K562 (cell line): ENCODE measurements at regions not wholly inside any gene's neighbourhood (a gene's known extent, or its start where the extent isn't known, plus 50 kb on each side); places are given as distances from the start of the nearest gene placed in this dataset.

Experiments used
- CTBP1 ChIP-seq: fragments of 450-650 bp; IDR thresholded peaks from 2 replicates; pipeline ENCODE4 v1.6.1; 2016; ENCODE audit warnings: borderline replicate concordance
- HEY1 ChIP-seq: fragments of 250-450 bp; sonication (Bioruptor Pico); IDR thresholded peaks from 2 replicates; pipeline ENCODE4 v1.5.0; 2020; ENCODE audit warnings: mild to moderate bottlenecking, moderate library complexity, borderline replicate concordance
- LEF1 ChIP-seq: fragments of 450-650 bp; IDR thresholded peaks from 2 replicates; pipeline ENCODE4 v1.6.1; 2016; ENCODE audit warnings: mild to moderate bottlenecking
- MAZ ChIP-seq, 2 experiments: fragments of 450-650 bp in 1 of 2; sonication (generic) in 1 of 2; formaldehyde crosslinking; IDR thresholded peaks in 1 of 2; conservative IDR thresholded peaks in 1 of 2; 2 replicates each; pipeline versions ENCODE4 v1.4.0 to v1.5.0; 2020; ENCODE audit warnings: mild to moderate bottlenecking in 1 of 2, missing genetic modification reagents in 1 of 2
- MCM2 ChIP-seq: fragments of 450-650 bp; IDR thresholded peaks from 2 replicates; pipeline ENCODE4 v1.6.1; 2017; ENCODE audit warnings: low read depth, mild to moderate bottlenecking
- NFRKB ChIP-seq: fragments of 450-650 bp; IDR thresholded peaks from 2 replicates; pipeline ENCODE4 v1.6.1; 2016; ENCODE audit warnings: low read depth
- NR2F6 ChIP-seq: fragments of 450-650 bp; formaldehyde crosslinking; IDR thresholded peaks from 2 replicates; pipeline ENCODE4 v1.4.0; 2020; ENCODE audit warnings: mild to moderate bottlenecking
- RFX5 ChIP-seq: IDR thresholded peaks from 2 replicates; pipeline ENCODE4 v1.6.1; 2011; ENCODE audit warnings: low read depth, mild to moderate bottlenecking, improper control_type of control experiment, low read length
- SAFB2 ChIP-seq: fragments of 200-400 bp; formaldehyde crosslinking; IDR thresholded peaks from 2 replicates; pipeline ENCODE4 v1.6.1; 2018; ENCODE audit warnings: borderline replicate concordance, low read length, low read depth, moderate library complexity; ENCODE audit not compliant: severe bottlenecking
- SMC3 ChIP-seq: conservative IDR thresholded peaks from 2 replicates; pipeline ENCODE4 v1.6.1; 2011; ENCODE audit warnings: low read depth, low read length, improper control_type of control experiment; ENCODE audit not compliant: insufficient read depth
- SNRNP70 ChIP-seq: fragments of 200-400 bp; formaldehyde crosslinking; optimal IDR thresholded peaks from 2 replicates; pipeline ENCODE3; 2017; ENCODE audit warnings: low read depth, low read length
- SUPT5H ChIP-seq: fragments of 450-650 bp; IDR thresholded peaks from 2 replicates; pipeline ENCODE4 v1.6.1; 2016
- TEAD1 ChIP-seq, 2 experiments: fragments of 450-650 bp in 1 of 2; sonication (generic) in 1 of 2; formaldehyde crosslinking; IDR thresholded peaks; 2 replicates each; pipeline versions ENCODE4 v1.4.0 to v1.8.0; 2020 to 2022; ENCODE audit warnings: mild to moderate bottlenecking in 2 of 2, missing genetic modification reagents in 1 of 2
- ZNF431 ChIP-seq: sonication (generic); formaldehyde crosslinking; IDR thresholded peaks from 2 replicates; pipeline ENCODE4 v1.8.0; 2022; ENCODE audit warnings: mild to moderate bottlenecking, missing genetic modification reagents
- ZNF740 ChIP-seq, 3 experiments: fragments of 200-800 bp in 1 of 3; sonication (Bioruptor generic) in 1 of 3; sonication (generic) in 1 of 3; formaldehyde crosslinking in 1 of 3; IDR thresholded peaks; 2 replicates each; pipeline versions ENCODE4 v1.6.1 to v1.8.0; 2016 to 2022; ENCODE audit warnings: mild to moderate bottlenecking in 2 of 3, missing compliant biosample characterization in 2 of 3, missing genetic modification characterization in 2 of 3, missing genetic modification reagents in 1 of 3
- TF ChIP-seq, protein P1 (sequence below): fragments of 200-400 bp; formaldehyde crosslinking; IDR thresholded peaks from 2 replicates; pipeline ENCODE4 v1.6.1; 2017; ENCODE audit warnings: mild to moderate bottlenecking, low read depth, low read length, moderate library complexity
- TF ChIP-seq, protein P2 (sequence below): fragments of 450-650 bp; formaldehyde crosslinking; IDR thresholded peaks from 2 replicates; pipeline ENCODE4 v1.4.0; 2022; ENCODE audit warnings: mild to moderate bottlenecking, moderate library complexity
- TF ChIP-seq, protein P3 (sequence below), 2 experiments: fragments of 150-350 bp in 1 of 2; IDR thresholded peaks; 2 replicates each; pipeline ENCODE4 v1.6.1; 2012 to 2016; ENCODE audit warnings: low read depth in 2 of 2, low read length in 2 of 2, mild to moderate bottlenecking in 1 of 2, moderate library complexity in 1 of 2
- TF ChIP-seq, protein P4 (sequence below): sonication (generic); formaldehyde crosslinking; IDR thresholded peaks from 2 replicates; pipeline ENCODE4 v1.9.0; 2022; ENCODE audit warnings: mild to moderate bottlenecking, missing genetic modification reagents

DNA sequence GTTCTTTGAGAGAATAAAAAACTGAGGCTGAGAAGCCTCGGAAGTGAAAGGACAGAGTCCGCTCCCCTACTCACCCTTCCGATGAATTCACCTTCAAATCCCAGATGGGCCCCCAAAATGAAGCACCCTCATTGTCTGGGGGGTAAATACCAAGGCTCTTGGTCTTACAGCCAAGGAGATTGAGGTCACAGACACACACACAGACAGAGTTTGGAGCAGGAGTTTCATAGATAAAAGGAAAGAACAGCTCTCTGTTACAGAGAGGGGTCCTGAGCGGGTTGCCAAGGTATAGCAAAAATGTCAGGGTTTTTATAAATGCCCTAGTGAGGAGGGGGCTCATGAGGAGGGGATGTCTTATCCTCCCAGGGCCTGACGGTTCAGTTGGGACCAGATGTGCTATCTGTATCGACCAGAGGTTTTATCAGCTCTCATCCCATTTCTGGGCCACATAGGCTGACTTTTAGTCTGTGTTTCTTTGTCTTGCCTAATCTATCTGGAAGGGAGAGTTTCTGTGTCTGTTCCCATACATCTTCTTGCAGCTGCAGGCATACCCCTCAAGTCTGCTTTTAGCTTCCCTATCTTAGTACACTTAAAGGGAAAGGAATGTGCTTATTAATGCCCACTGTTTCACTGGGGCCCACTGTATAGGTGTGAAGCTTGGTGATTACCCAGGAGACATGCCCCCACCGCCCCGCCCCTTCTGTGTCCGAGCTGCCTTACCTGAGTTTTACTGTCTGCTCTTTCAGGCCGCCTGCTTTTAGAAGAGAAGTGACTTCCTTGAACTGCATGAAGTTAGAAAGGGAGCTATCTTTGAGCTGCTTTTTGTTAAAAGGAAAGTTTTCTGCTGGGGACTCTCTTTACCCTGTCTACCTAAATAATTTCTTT, 66.8 kb upstream of the ATP11B start (continued):
- no peak for TF ChIP-seq ZNF740 (CRISPR knock-in tag; IDR thresholded peaks at IDR 0.05)
- TF ChIP-seq ZNF740 (tag; IDR thresholded peaks at IDR 0.05) = no peak
- TF ChIP-seq LEF1 = no peak
- no peak for TF ChIP-seq NR2F6 (CRISPR knock-in tag)
- no peak for TF ChIP-seq SAFB2
- no peak for TF ChIP-seq HEY1 (CRISPR knock-in tag)
- no peak for TF ChIP-seq SNRNP70
- no peak for TF ChIP-seq ZNF431
- TF ChIP-seq MAZ (CRISPR knock-in tag; conservative IDR thresholded peaks at IDR 0.05 in 1 of 2, IDR thresholded peaks at IDR 0.05 in 1 of 2) = no peak
- TF ChIP-seq SUPT5H = no peak
- TF ChIP-seq, protein P1, sequence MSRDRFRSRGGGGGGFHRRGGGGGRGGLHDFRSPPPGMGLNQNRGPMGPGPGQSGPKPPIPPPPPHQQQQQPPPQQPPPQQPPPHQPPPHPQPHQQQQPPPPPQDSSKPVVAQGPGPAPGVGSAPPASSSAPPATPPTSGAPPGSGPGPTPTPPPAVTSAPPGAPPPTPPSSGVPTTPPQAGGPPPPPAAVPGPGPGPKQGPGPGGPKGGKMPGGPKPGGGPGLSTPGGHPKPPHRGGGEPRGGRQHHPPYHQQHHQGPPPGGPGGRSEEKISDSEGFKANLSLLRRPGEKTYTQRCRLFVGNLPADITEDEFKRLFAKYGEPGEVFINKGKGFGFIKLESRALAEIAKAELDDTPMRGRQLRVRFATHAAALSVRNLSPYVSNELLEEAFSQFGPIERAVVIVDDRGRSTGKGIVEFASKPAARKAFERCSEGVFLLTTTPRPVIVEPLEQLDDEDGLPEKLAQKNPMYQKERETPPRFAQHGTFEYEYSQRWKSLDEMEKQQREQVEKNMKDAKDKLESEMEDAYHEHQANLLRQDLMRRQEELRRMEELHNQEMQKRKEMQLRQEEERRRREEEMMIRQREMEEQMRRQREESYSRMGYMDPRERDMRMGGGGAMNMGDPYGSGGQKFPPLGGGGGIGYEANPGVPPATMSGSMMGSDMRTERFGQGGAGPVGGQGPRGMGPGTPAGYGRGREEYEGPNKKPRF = no peak
- peak in 1 of 2 experiments; percentile 62; a peak in 1 of 4 replicates for TF ChIP-seq TEAD1 (CRISPR knock-in tag; IDR thresholded peaks at IDR 0.05)
- TF ChIP-seq, protein P2, sequence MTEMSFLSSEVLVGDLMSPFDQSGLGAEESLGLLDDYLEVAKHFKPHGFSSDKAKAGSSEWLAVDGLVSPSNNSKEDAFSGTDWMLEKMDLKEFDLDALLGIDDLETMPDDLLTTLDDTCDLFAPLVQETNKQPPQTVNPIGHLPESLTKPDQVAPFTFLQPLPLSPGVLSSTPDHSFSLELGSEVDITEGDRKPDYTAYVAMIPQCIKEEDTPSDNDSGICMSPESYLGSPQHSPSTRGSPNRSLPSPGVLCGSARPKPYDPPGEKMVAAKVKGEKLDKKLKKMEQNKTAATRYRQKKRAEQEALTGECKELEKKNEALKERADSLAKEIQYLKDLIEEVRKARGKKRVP = peak; percentile 65
- peak; percentile 59; the same call in 1 of the 2 replicates for TF ChIP-seq CTBP1
- TF ChIP-seq, protein P3, sequence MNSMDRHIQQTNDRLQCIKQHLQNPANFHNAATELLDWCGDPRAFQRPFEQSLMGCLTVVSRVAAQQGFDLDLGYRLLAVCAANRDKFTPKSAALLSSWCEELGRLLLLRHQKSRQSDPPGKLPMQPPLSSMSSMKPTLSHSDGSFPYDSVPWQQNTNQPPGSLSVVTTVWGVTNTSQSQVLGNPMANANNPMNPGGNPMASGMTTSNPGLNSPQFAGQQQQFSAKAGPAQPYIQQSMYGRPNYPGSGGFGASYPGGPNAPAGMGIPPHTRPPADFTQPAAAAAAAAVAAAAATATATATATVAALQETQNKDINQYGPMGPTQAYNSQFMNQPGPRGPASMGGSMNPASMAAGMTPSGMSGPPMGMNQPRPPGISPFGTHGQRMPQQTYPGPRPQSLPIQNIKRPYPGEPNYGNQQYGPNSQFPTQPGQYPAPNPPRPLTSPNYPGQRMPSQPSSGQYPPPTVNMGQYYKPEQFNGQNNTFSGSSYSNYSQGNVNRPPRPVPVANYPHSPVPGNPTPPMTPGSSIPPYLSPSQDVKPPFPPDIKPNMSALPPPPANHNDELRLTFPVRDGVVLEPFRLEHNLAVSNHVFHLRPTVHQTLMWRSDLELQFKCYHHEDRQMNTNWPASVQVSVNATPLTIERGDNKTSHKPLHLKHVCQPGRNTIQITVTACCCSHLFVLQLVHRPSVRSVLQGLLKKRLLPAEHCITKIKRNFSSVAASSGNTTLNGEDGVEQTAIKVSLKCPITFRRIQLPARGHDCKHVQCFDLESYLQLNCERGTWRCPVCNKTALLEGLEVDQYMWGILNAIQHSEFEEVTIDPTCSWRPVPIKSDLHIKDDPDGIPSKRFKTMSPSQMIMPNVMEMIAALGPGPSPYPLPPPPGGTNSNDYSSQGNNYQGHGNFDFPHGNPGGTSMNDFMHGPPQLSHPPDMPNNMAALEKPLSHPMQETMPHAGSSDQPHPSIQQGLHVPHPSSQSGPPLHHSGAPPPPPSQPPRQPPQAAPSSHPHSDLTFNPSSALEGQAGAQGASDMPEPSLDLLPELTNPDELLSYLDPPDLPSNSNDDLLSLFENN (IDR thresholded peaks at IDR 0.05; ENCODE audit: low read depth in 2 of 2, low read length in 2 of 2) = peak in 1 of 2 experiments; percentile 42; a peak in 1 of 4 replicates
- no peak for TF ChIP-seq SMC3
- no peak for TF ChIP-seq MCM2
- TF ChIP-seq RFX5 = no peak
- TF ChIP-seq, protein P4, sequence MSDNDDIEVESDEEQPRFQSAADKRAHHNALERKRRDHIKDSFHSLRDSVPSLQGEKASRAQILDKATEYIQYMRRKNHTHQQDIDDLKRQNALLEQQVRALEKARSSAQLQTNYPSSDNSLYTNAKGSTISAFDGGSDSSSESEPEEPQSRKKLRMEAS (CRISPR knock-in tag) = no peak
- no peak for TF ChIP-seq NFRKB
- TF ChIP-seq, all 486 proteins: peak for 48
